Right ventricle myocardium inferior (tissue), 1 donor: ENCODE measurements at regions not wholly inside any gene's neighbourhood (a gene's known extent, or its start where the extent isn't known, plus 50 kb on each side); places are given as distances from the start of the nearest gene placed in this dataset.
A peak's percentile ranks its signal among the peaks of the same experiment; 100 is the strongest.

Experiments
- ATAC-seq: fragments of 200-7000 bp; cut with Tn5 transposase; one replicate; pipeline ENCODE4 v1.9.1; 2020; ENCODE audit warnings: mild to moderate bottlenecking, moderate library complexity
- DNase-seq: peaks from one replicate; pipeline ENCODE4 v3.0.0; 2021; ENCODE audit errors: missing footprints
- intact Hi-C: fragments of 100-400 bp; cut with DNase I; formaldehyde crosslinking; loops from one replicate; pipeline ENCODE4 v1.11.0; 2022
- donor health status: DM: no; HTN: yes; CAD: no; lungs with severe emphysema.

DNA sequence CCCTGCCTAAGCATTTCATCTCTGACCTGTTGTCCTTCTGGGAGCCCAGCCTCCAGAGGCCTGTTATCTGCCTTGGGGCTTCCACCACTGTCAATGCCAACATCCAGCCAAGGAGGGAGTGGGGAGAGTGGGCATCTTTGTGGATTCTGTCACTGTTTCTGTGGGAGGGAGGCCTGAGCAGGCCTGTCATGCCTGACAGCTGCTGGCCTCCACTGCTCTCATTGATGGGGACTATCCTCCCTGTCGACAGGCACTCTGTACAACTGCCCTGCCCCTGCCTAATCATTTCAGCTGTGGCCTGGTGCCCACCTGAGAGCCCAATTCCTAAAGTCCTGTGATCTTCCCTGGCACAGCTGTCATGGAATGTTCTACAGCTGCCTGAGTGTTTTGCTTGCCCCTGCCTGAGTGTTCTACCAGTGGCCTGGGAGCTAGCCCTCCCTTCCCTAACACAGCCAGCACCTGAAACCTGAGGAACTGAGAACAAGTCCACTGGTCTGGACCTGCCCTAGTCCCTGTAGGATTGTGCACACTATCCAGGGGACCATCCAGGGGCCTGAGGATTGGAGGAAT lies 145.3 kb downstream of the FAM83B start:
- peak; percentile 46 for ATAC-seq
- DNase-seq = no peak
- intact Hi-C loops = no loop called here

DNA sequence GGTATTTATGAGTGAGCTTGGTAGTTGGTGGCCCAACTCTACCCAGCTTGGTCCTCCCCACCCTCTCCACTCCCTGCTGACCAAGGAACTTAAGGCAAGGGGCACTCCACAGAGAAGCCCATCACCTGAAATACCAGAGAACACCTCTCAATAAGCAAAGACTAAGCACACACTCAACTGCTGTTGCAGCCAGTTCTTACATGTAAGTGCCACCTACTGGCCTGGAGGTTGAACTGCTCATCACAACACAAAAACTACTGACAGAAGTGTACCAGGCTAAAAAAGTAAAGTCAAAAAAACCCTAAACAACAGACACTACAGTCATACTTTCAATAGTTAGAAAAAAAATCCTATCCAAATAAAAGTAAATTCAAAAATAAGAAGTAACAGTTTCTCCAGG lies 146.2 kb downstream of the FAM83B start:
- ATAC-seq = no peak
- DNase-seq = no peak
- intact Hi-C loops = no loop called here

GRCh38 chr6:54993294-54993693 lies 146.7 kb downstream of the FAM83B start:
- ATAC-seq = no peak
- intact Hi-C loops = no loop called here
- DNase-seq = no peak

- DNase-seq (no peak), ATAC-seq (no peak)
- intact Hi-C loops = no loop called here
These were observed 147.4 kb downstream of the FAM83B start for GRCh38 chr6:54993948-54994347.

GRCh38 chr6:54998576-54998975 lies 152.0 kb downstream of the FAM83B start:
- intact Hi-C loops = no loop called here
- ATAC-seq (no peak), DNase-seq (no peak)

- intact Hi-C loops = no loop called here
- no peak for DNase-seq
- ATAC-seq = peak; percentile 75
These were observed 157.3 kb downstream of the FAM83B start for GRCh38 chr6:55003719-55004430.

DNA sequence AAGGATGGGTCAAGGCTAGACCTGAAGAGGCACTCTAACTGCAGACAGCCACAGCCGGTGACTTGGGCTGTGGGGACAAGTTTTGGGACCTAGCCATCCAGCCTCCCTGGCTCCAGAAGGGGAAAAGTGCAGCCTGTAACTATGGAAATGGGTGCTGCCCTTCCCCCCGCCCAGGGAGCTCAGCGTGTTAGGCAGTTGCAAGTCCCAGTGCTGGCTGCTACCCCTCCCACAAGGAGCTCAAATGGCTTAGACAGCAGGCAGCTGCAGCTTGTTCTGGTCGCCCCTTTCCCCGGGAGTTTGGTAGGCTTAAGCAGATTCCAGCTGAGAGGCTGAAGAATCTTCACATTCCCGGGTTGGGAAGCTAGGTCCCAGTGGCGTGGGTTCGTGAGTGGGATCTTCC lies 162.6 kb downstream of the FAM83B start:
- intact Hi-C loops = no loop called here
- DNase-seq = no peak
- no peak for ATAC-seq

- intact Hi-C loops = loop anchor here (5.0 kb wide), 1 partner anchor 56 kb away; no protein-coding TSS in a partner anchor
- DNase-seq = no peak
These were observed 163.3 kb upstream of the HCRTR2 start for GRCh38 chr6:55011034-55011433.

DNA sequence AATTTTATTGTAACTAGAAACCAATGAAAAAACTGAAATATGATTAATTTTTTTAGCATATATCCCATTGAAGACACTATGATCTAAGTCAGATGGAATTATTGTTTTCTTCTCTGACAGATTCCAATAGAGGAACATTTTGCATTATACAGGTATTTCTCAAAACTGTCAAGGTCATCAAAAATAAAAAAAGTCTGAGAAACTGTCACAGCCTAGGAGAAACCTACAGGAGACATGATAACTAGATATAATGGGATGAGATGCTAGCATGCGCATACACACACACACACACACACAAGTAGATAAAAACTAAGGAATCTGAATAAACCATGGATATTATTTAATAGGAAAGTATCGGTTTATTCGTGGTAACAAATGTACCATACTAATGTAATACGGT lies 161.9 kb upstream of the HCRTR2 start:
- ATAC-seq (no peak), DNase-seq (no peak)
- intact Hi-C loops = loop anchor here (5.0 kb wide), 1 partner anchor 55 kb away; no protein-coding TSS in a partner anchor

More at GRCh38 chr6:55011034-55011433, 163.3 kb upstream of the HCRTR2 start:
- no peak for ATAC-seq

DNA sequence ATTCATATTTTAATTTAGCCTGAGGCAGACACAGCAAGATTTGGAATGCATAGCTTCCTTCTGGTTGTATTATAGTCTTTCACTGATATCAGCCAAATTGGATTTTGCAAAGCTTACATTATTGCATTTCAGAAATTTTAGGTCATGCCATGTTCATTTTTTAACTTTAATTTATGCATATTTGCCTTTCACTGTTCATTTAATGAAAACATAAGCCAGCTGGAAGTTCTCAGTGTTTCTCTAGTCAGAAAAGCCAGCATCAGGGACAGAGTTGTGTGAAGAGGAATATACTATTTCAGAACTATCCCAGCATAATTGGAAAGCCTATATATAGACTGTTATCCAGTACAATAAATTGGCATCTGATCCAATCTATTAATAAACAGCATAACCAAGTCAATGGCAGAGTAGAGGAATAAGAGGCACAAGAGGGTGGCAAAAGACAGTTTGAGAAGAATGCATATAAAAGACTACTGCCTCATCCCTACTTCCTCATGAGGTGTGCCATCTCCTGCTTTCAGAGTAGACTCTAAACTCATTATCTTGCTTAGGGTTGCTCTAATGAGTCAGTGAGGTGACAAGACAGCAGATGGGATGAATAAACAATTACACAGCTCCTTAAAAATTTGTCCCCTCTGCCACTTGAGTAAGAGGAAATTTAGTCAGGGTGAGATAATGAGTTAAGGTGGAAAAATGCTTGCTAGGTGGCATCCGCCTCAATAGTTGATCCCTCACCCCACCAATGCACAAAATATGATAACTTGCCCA lies 159.8 kb upstream of the HCRTR2 start:
- peak; percentile 44 for ATAC-seq
- DNase-seq = no peak
- intact Hi-C loops = loop anchor here (5.0 kb wide), 1 partner anchor 53 kb away; no protein-coding TSS in a partner anchor

GRCh38 chr6:55016261-55016660 lies 158.1 kb upstream of the HCRTR2 start:
- intact Hi-C loops = no loop called here
- ATAC-seq (peak; percentile 74), DNase-seq (no peak)

GRCh38 chr6:55017555-55018300 lies 156.6 kb upstream of the HCRTR2 start:
- no peak for ATAC-seq
- intact Hi-C loops = no loop called here
- DNase-seq = no peak

- ATAC-seq (no peak), DNase-seq (no peak)
- intact Hi-C loops = no loop called here
These were observed 154.7 kb upstream of the HCRTR2 start for GRCh38 chr6:55019591-55019990.

GRCh38 chr6:55023230-55023629 lies 151.1 kb upstream of the HCRTR2 start:
- no peak for DNase-seq
- no peak for ATAC-seq
- intact Hi-C loops = no loop called here

DNA sequence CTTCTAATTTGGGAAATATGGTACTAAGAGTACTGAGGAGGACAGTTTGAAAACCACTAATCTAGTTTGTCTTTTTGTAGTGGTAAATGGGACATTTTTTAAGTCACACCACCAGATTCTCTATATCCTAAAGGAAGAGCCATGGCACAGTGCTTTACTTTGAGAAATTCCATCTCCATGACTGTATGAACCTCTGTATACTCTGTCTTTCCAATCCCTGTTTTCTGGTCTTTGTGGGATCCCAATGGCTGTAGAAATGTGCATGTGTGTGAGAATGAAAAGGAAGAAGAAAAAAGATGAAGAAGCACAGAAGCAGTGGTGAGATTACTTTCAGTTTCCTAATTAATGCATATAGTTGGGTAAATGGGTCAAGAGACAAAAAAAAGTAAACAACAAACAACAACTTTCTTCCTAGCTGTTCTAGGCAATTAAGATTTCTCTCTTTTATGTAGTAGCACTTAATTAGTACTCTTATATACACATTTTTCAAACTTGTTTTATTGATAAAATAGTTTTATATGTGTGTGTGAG lies 141.2 kb upstream of the HCRTR2 start:
- DNase-seq (no peak), ATAC-seq (no peak)
- intact Hi-C loops = no loop called here

GRCh38 chr6:55034752-55035151 lies 139.6 kb upstream of the HCRTR2 start:
- no peak for DNase-seq
- no peak for ATAC-seq
- intact Hi-C loops = no loop called here

GRCh38 chr6:55040102-55040848 lies 134.0 kb upstream of the HCRTR2 start:
- ATAC-seq = no peak
- intact Hi-C loops = no loop called here
- DNase-seq = no peak

DNA sequence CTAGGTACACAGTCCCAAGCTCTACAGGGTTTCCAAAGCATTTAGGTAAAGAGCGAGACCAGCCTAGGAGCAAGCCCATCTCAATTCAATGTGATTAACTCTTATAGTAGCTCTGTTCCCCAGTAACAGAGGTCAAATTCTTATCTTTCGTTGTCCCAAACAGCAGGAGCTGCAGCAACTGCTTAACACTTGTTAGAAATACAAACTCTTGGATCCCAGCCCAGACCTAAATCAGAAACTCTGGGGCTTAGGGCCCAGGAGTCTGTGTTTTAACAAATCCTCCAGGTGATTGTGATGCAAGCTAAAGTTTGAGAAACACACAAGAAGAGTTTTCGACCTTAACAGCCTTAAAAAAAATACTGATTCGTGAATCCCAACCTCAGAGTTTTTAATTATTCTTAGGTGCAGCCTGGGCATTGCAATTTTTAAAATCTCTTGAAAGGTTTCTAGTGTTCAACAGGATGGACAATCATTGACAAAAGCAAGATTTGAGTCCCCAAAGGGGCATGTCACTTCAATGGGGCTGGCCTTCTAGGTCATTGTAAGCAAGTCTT lies 127.4 kb upstream of the HCRTR2 start:
- DNase-seq (no peak), ATAC-seq (peak; percentile 70)
- intact Hi-C loops = no loop called here
